GM21528 (cell line): ENCODE measurements at regions not wholly inside any gene's neighbourhood (a gene's known extent, or its start where the extent isn't known, plus 50 kb on each side); places are given as distances from the start of the nearest gene placed in this dataset.

Experiments used
- ATAC-seq: cut with Tn5 transposase; IDR thresholded peaks from one replicate; pipeline ENCODE4 v1.9.1; 2021; ENCODE audit warnings: mild to moderate bottlenecking, moderate library complexity; ENCODE audit not compliant: unreplicated experiment, low FRiP score

GRCh38 chr7:145951566-145951965, 165.0 kb upstream of the CNTNAP2 start:
- no peak for ATAC-seq

GRCh38 chr7:145928937-145929336, 187.7 kb upstream of the CNTNAP2 start:
- ATAC-seq = no peak

- no peak for ATAC-seq
These were observed 196.9 kb upstream of the CNTNAP2 start for GRCh38 chr7:145919712-145920111.

GRCh38 chr7:145916776-145917175, 199.8 kb upstream of the CNTNAP2 start:
- ATAC-seq = no peak

GRCh38 chr7:145915679-145916078, 200.9 kb upstream of the CNTNAP2 start:
- no peak for ATAC-seq

GRCh38 chr7:145909991-145910513, 206.5 kb upstream of the CNTNAP2 start:
- ATAC-seq = no peak

GRCh38 chr7:145903658-145904057, 212.9 kb upstream of the CNTNAP2 start:
- no peak for ATAC-seq

- ATAC-seq = no peak
These were observed 214.5 kb upstream of the CNTNAP2 start for GRCh38 chr7:145902123-145902522.

- ATAC-seq = no peak
These were observed 216.7 kb upstream of the CNTNAP2 start for GRCh38 chr7:145899938-145900337.

GRCh38 chr7:145893925-145894535, 222.6 kb upstream of the CNTNAP2 start:
- no peak for ATAC-seq

GRCh38 chr7:145884716-145885514, 231.7 kb upstream of the CNTNAP2 start:
- no peak for ATAC-seq

- no peak for ATAC-seq
These were observed 240.2 kb upstream of the CNTNAP2 start for GRCh38 chr7:145876376-145876775.

GRCh38 chr7:145875267-145875666, 241.3 kb upstream of the CNTNAP2 start:
- no peak for ATAC-seq

- no peak for ATAC-seq
These were observed 247.7 kb upstream of the CNTNAP2 start for GRCh38 chr7:145868935-145869334.

- ATAC-seq = no peak
These were observed 254.4 kb upstream of the CNTNAP2 start for GRCh38 chr7:145862212-145862611.

GRCh38 chr7:145860809-145861208, 255.8 kb upstream of the CNTNAP2 start:
- ATAC-seq = no peak

GRCh38 chr7:145850636-145851035, 266.0 kb upstream of the CNTNAP2 start:
- ATAC-seq = no peak

GRCh38 chr7:145848691-145849090, 267.9 kb upstream of the CNTNAP2 start:
- no peak for ATAC-seq

- no peak for ATAC-seq
These were observed 271.3 kb upstream of the CNTNAP2 start for GRCh38 chr7:145845345-145845744.

GRCh38 chr7:145839814-145840213, 276.8 kb upstream of the CNTNAP2 start:
- no peak for ATAC-seq

- no peak for ATAC-seq
These were observed 284.9 kb upstream of the CNTNAP2 start for GRCh38 chr7:145831616-145832206.
